DND-41 (cell line): ENCODE measurements at regions not wholly inside any gene's neighbourhood (a gene's known extent, or its start where the extent isn't known, plus 50 kb on each side); places are given as distances from the start of the nearest gene placed in this dataset.

ENCODE experiments used
- ATAC-seq: fragments of 200-7000 bp; cut with Tn5 transposase; 3 replicates; pipeline ENCODE4 v1.9.1; 2021; ENCODE audit warnings: low read depth; ENCODE audit not compliant: insufficient read depth
- DNase-seq: peaks from one replicate; pipeline ENCODE4 v3.0.0-alpha.2; 2020
- H2AFZ ChIP-seq: 2 replicates; pipeline ENCODE4 v1.6.0; 2012; ENCODE audit warnings: low read depth, low read length
- H3K27ac ChIP-seq: 2 replicates; pipeline ENCODE4 v1.5.1; 2012; ENCODE audit warnings: low read length, inconsistent platforms
- H3K27me3 ChIP-seq: fragments of 200-600 bp; sonication (generic); 2 replicates; pipeline ENCODE4 v1.6.0; 2012; ENCODE audit warnings: low read length, mild to moderate bottlenecking, inconsistent platforms; ENCODE audit not compliant: insufficient read depth, poor library complexity
- H3K36me3 ChIP-seq: 2 replicates; pipeline ENCODE4 v1.5.1; 2012; ENCODE audit warnings: low read length, inconsistent platforms; ENCODE audit not compliant: insufficient read depth
- H3K4me1 ChIP-seq: 2 replicates; pipeline ENCODE4 v1.5.1; 2012; ENCODE audit warnings: mild to moderate bottlenecking, low read length; ENCODE audit not compliant: insufficient read depth
- H3K4me2 ChIP-seq: 2 replicates; pipeline ENCODE4 v1.6.0; 2012; ENCODE audit warnings: mild to moderate bottlenecking, moderate library complexity, low read length, inconsistent platforms; ENCODE audit not compliant: insufficient read depth
- H3K4me3 ChIP-seq, 2 experiments: fragments of 200-600 bp in 1 of 2; shearing (Covaris generic) in 1 of 2; 2 replicates each; pipeline ENCODE4 v1.5.1; 2012 to 2016; ENCODE audit warnings: inconsistent platforms in 2 of 2, low read length in 2 of 2, mild to moderate bottlenecking in 2 of 2, low read depth in 1 of 2, moderate library complexity in 1 of 2
- H3K79me2 ChIP-seq: 2 replicates; pipeline ENCODE4 v1.6.0; 2012; ENCODE audit warnings: low read length, inconsistent platforms; ENCODE audit not compliant: insufficient read depth
- H3K9ac ChIP-seq: 2 replicates; pipeline ENCODE4 v1.6.0; 2012; ENCODE audit warnings: low read depth, mild to moderate bottlenecking, inconsistent platforms, low read length, moderate library complexity
- H3K9me3 ChIP-seq: 2 replicates; pipeline ENCODE4 v1.5.1; 2012; ENCODE audit warnings: low read length, moderate library complexity, mild to moderate bottlenecking, inconsistent platforms; ENCODE audit not compliant: insufficient read depth, severe bottlenecking
- H4K20me1 ChIP-seq: 2 replicates; pipeline ENCODE4 v1.6.0; 2012; ENCODE audit warnings: low read length; ENCODE audit not compliant: insufficient read depth
- EZH2 ChIP-seq: IDR thresholded peaks from 3 replicates; pipeline ENCODE4 v1.6.1; 2012; ENCODE audit warnings: borderline replicate concordance, low read depth, mild to moderate bottlenecking, moderate library complexity, low read length, inconsistent platforms; ENCODE audit not compliant: severe bottlenecking
- TF ChIP-seq, protein P1 (sequence below): IDR thresholded peaks from 2 replicates; pipeline ENCODE4 v1.5.1; 2012; ENCODE audit warnings: borderline replicate concordance, low read length, moderate library complexity, mild to moderate bottlenecking; ENCODE audit not compliant: poor library complexity, severe bottlenecking; ENCODE audit errors: extremely low read depth

DNA sequence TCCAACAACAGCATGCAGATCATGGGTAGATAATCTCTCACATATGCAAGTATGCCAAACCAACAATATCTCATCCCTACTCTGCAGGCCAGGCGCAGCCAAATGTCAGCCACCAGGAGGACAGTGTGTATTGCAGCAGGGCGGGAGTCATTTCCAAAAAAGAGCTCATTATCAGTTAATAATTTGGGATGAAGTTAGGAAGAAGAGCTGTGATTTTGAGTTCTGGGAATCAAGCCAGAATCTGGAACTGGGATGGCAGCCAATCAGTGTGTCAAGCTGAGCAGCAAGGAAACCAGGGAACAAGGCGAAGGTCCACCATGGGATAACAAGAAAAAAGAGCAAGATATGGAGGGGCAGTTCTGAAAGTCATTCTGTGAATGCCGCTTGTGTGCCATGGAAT is 88.2 kb upstream of the CAMK2D start:
- ATAC-seq = no peak
- Histone ChIP-seq H2AFZ (no peak overlapping the region), H3K27ac (no peak overlapping the region), H3K9me3 (no peaks in the 10 kb centered on the region), H4K20me1 (no peaks in the 10 kb centered on the region), H3K9ac (no peak overlapping the region), H3K27me3 (no peaks in the 10 kb centered on the region), H3K4me2 (no peak overlapping the region), H3K4me3 (no peak overlapping the region), H3K4me1 (no peaks in the 10 kb centered on the region), H3K79me2 (no peaks in the 10 kb centered on the region), H3K36me3 (no peaks in the 10 kb centered on the region)
- no peak for TF ChIP-seq EZH2
- TF ChIP-seq, protein P1, sequence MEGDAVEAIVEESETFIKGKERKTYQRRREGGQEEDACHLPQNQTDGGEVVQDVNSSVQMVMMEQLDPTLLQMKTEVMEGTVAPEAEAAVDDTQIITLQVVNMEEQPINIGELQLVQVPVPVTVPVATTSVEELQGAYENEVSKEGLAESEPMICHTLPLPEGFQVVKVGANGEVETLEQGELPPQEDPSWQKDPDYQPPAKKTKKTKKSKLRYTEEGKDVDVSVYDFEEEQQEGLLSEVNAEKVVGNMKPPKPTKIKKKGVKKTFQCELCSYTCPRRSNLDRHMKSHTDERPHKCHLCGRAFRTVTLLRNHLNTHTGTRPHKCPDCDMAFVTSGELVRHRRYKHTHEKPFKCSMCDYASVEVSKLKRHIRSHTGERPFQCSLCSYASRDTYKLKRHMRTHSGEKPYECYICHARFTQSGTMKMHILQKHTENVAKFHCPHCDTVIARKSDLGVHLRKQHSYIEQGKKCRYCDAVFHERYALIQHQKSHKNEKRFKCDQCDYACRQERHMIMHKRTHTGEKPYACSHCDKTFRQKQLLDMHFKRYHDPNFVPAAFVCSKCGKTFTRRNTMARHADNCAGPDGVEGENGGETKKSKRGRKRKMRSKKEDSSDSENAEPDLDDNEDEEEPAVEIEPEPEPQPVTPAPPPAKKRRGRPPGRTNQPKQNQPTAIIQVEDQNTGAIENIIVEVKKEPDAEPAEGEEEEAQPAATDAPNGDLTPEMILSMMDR = no peak
- no peak for DNase-seq

DNA sequence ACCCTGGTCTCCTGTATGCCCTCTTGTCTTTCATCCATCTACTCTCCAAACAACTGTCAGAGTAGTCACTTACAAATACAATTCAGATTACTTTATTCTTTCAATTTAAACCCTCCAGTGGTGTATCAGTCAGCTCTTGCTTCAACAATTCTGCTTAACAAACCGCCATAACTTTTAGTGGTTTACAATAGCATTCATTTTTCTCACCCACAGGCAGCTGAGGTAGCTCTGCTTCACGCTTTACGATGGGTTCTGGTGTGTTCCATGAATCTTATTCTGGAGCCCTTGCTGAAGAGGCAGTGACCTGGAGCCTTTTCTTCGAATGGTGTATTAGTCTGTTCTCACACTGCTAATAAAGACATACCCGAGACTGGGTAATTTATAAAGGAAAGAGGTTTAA is 86.2 kb upstream of the CAMK2D start:
- Histone ChIP-seq H4K20me1 (no peaks in the 10 kb centered on the region), H3K9ac (no peak overlapping the region), H3K4me3 (no peak overlapping the region), H3K79me2 (no peaks in the 10 kb centered on the region), H3K27ac (no peak overlapping the region), H3K36me3 (no peaks in the 10 kb centered on the region), H3K4me1 (no peaks in the 10 kb centered on the region), H3K27me3 (no peaks in the 10 kb centered on the region), H3K9me3 (no peaks in the 10 kb centered on the region), H3K4me2 (no peak overlapping the region), H2AFZ (no peak overlapping the region)
- no peak for DNase-seq
- ATAC-seq = no peak
- TF ChIP-seq EZH2 = no peak
- TF ChIP-seq, protein P1 = no peak

DNA sequence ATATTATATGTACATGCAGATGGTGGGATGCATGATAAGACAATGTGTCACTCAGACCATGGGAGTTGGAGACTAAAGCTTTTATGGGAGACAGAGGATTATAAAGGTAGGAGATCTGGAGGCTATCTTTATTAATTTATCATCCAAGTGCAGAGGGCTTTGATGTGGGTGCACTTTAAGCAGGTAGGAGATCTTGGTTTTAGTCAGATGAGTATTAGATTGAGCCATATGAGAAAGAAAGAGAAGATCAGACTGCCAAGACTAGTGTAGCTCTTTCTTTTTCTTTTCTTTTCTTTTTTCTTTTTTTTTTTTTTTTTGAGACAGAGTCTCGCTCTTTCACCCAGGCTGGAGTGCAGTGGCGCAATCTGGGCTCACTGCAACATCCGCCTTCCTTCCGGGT is 84.9 kb upstream of the CAMK2D start:
- H4K20me1 ChIP-seq = no peaks in the 10 kb centered on the region
- ATAC-seq (no peak), DNase-seq (no peak)
- no peak overlapping the region for H3K4me2 ChIP-seq
- no peak for TF ChIP-seq EZH2
- TF ChIP-seq, protein P1 = no peak
- H3K4me1 ChIP-seq = no peaks in the 10 kb centered on the region
- H3K27me3 ChIP-seq = no peaks in the 10 kb centered on the region
- H3K27ac ChIP-seq = no peak overlapping the region
- no peaks in the 10 kb centered on the region for H3K9me3 ChIP-seq
- no peaks in the 10 kb centered on the region for H3K79me2 ChIP-seq
- no peak overlapping the region for H2AFZ ChIP-seq
- no peaks in the 10 kb centered on the region for H3K36me3 ChIP-seq
- no peak overlapping the region for H3K4me3 ChIP-seq
- H3K9ac ChIP-seq = no peak overlapping the region

DNA sequence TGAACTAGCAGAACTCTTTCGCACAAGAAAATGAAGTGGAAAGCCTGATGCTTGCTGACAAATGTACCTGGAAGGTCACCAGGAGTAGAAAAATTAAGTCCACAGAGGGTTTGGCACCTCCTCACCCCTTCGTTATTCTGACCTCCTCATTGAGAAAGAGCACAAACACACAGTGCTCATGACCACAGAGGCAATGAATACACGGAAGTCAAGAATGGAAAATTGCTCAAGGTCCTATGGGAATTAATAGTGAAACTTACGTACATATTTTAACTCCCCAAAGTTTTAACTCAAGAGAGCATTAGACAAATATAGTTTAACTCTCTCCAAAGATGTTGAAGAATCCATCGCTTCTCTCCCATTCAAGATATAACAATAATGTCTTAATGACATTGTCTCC is 83.6 kb upstream of the CAMK2D start:
- no peaks in the 10 kb centered on the region for H3K36me3 ChIP-seq
- H3K79me2 ChIP-seq = no peaks in the 10 kb centered on the region
- H3K4me1 ChIP-seq = no peaks in the 10 kb centered on the region
- H3K4me3 ChIP-seq = no peak overlapping the region
- H3K4me2 ChIP-seq = no peak overlapping the region
- no peak overlapping the region for H3K9ac ChIP-seq
- no peaks in the 10 kb centered on the region for H4K20me1 ChIP-seq
- no peak for ATAC-seq
- no peaks in the 10 kb centered on the region for H3K9me3 ChIP-seq
- no peaks in the 10 kb centered on the region for H3K27me3 ChIP-seq
- TF ChIP-seq, protein P1 = no peak
- TF ChIP-seq EZH2 = no peak
- no peak for DNase-seq
- H2AFZ ChIP-seq = no peak overlapping the region
- H3K27ac ChIP-seq = no peak overlapping the region
